Tibial nerve (tissue), 4 donors: ENCODE measurements at regions not wholly inside any gene's neighbourhood (a gene's known extent, or its start where the extent isn't known, plus 50 kb on each side); places are given as distances from the start of the nearest gene placed in this dataset.

Experiments used
- DNase-seq, 2 donors: peaks; one replicate each; pipeline ENCODE4 v3.0.0-alpha.2; 2019; ENCODE audit warnings: low spot score in 2 of 2
- H3K27ac ChIP-seq, 4 donors: fragments of 200-600 bp; sonication (generic) in 3 of 4; one replicate each; pipeline ENCODE4 v1.5.1; 2017 to 2019; ENCODE audit warnings: mild to moderate bottlenecking in 1 of 4
- H3K27me3 ChIP-seq, 2 donors: fragments of 200-600 bp; sonication (generic) in 1 of 2; one replicate each; pipeline versions ENCODE4 v1.5.1 to v1.6.0; 2017 to 2019
- H3K36me3 ChIP-seq, 3 donors: fragments of 200-600 bp; sonication (generic); one replicate each; pipeline ENCODE4 v1.5.1; 2018 to 2019
- H3K4me1 ChIP-seq, 4 donors: fragments of 200-600 bp; sonication (generic) in 3 of 4; one replicate each; pipeline ENCODE4 v1.5.1; 2017 to 2019
- H3K4me3 ChIP-seq, 4 donors: fragments of 200-600 bp; sonication (generic) in 3 of 4; one replicate each; pipeline ENCODE4 v1.5.1; 2017 to 2019; ENCODE audit warnings: mild to moderate bottlenecking in 1 of 4, moderate library complexity in 1 of 4
- H3K9me3 ChIP-seq, 4 donors: fragments of 200-600 bp; sonication (generic) in 3 of 4; one replicate each; pipeline ENCODE4 v1.5.1; 2017 to 2019
- CTCF ChIP-seq, 5 experiments: fragments of 200-600 bp in 3 of 5; fragments of 450-650 bp in 2 of 5; sonication (generic) in 3 of 5; IDR thresholded peaks; one replicate each; pipeline ENCODE4 v1.5.1; 2016 to 2019; ENCODE audit warnings: antibody characterized with exemption in 5 of 5, mild to moderate bottlenecking in 3 of 5, moderate library complexity in 2 of 5
- EP300 ChIP-seq, 2 donors: sonication (generic); formaldehyde crosslinking; IDR thresholded peaks; one replicate each; pipeline ENCODE4 v1.6.1; 2017; ENCODE audit warnings: antibody characterized with exemption in 2 of 2, mild to moderate bottlenecking in 1 of 2
- POLR2A ChIP-seq, 2 donors: fragments of 450-650 bp; IDR thresholded peaks; one replicate each; pipeline ENCODE4 v1.6.1; 2017; ENCODE audit warnings: antibody characterized with exemption in 2 of 2, mild to moderate bottlenecking in 2 of 2, moderate library complexity in 2 of 2
- WGBS, 2 donors: methylation state at CpG; one replicate each; pipeline ENCODE4 v1.1.5; 2018; 5-methylcytosine and 5-hydroxymethylcytosine counted together

- no peaks in the 10 kb centered on the region for H3K4me1 ChIP-seq
- no peak overlapping the region for H3K4me3 ChIP-seq
- H3K9me3 ChIP-seq = no peaks in the 10 kb centered on the region
- H3K27me3 ChIP-seq = no peaks in the 10 kb centered on the region
- no peak for DNase-seq
- H3K36me3 ChIP-seq = no peaks in the 10 kb centered on the region
- H3K27ac ChIP-seq = no peak overlapping the region
- no peak for TF ChIP-seq CTCF (IDR thresholded peaks at IDR 0.05)
- TF ChIP-seq POLR2A (IDR thresholded peaks at IDR 0.05) = no peak
- no peak for TF ChIP-seq EP300 (IDR thresholded peaks at IDR 0.05)
- WGBS, 2 donors = 92 to 94% methylated on average over 4 of the region's 4 CpGs
Measured at GRCh38 chr14:45619831-45620230, 366.8 kb upstream of the MIS18BP1 start.

GRCh38 chr14:45610318-45610717, 357.3 kb upstream of the MIS18BP1 start:
- no peak overlapping the region for H3K4me3 ChIP-seq
- DNase-seq = no peak
- no peaks in the 10 kb centered on the region for H3K36me3 ChIP-seq
- H3K9me3 ChIP-seq = no peaks in the 10 kb centered on the region
- 10 to 22% methylated on average over 1 of the region's 1 CpG for WGBS, 2 donors
- H3K4me1 ChIP-seq = no peaks in the 10 kb centered on the region
- H3K27me3 ChIP-seq = no peaks in the 10 kb centered on the region
- no peak for TF ChIP-seq CTCF (IDR thresholded peaks at IDR 0.05)
- no peak for TF ChIP-seq EP300 (IDR thresholded peaks at IDR 0.05)
- TF ChIP-seq POLR2A (IDR thresholded peaks at IDR 0.05) = no peak
- H3K27ac ChIP-seq = no peak overlapping the region

GRCh38 chr14:45587142-45587541, 334.1 kb upstream of the MIS18BP1 start:
- H3K27ac ChIP-seq = no peak overlapping the region
- DNase-seq = no peak
- peaks cover 0 to 28% (median 0%) of the 10 kb centered on the region in 4 donors for H3K9me3 ChIP-seq
- 62% methylated on average over 3 of the region's 3 CpGs for WGBS, 2 donors
- no peak overlapping the region for H3K4me3 ChIP-seq
- no peaks in the 10 kb centered on the region for H3K4me1 ChIP-seq
- H3K36me3 ChIP-seq = no peaks in the 10 kb centered on the region
- TF ChIP-seq POLR2A (IDR thresholded peaks at IDR 0.05) (no peak), EP300 (IDR thresholded peaks at IDR 0.05) (no peak), CTCF (IDR thresholded peaks at IDR 0.05) (no peak)
- H3K27me3 ChIP-seq = no peaks in the 10 kb centered on the region

- TF ChIP-seq CTCF (IDR thresholded peaks at IDR 0.05) = no peak
- TF ChIP-seq EP300 (IDR thresholded peaks at IDR 0.05) = no peak
- TF ChIP-seq POLR2A (IDR thresholded peaks at IDR 0.05) = no peak
- H3K9me3 ChIP-seq = no peaks in the 10 kb centered on the region
- H3K27ac ChIP-seq = no peak overlapping the region
- H3K4me1 ChIP-seq = no peaks in the 10 kb centered on the region
- no peaks in the 10 kb centered on the region for H3K36me3 ChIP-seq
- H3K4me3 ChIP-seq = no peak overlapping the region
- no peak for DNase-seq
- H3K27me3 ChIP-seq = no peaks in the 10 kb centered on the region
- 87% methylated on average over 5 of the region's 5 CpGs for WGBS, 2 donors
Measured at GRCh38 chr14:45559626-45560025, 306.6 kb upstream of the MIS18BP1 start.

- H3K36me3 ChIP-seq = no peaks in the 10 kb centered on the region
- no peak overlapping the region for H3K4me3 ChIP-seq
- no peak for DNase-seq
- no peaks in the 10 kb centered on the region for H3K9me3 ChIP-seq
- H3K4me1 ChIP-seq = no peaks in the 10 kb centered on the region
- no peak for TF ChIP-seq POLR2A (IDR thresholded peaks at IDR 0.05)
- no peak for TF ChIP-seq CTCF (IDR thresholded peaks at IDR 0.05)
- no peak for TF ChIP-seq EP300 (IDR thresholded peaks at IDR 0.05)
- H3K27me3 ChIP-seq = no peaks in the 10 kb centered on the region
- H3K27ac ChIP-seq = no peak overlapping the region
Measured at GRCh38 chr14:45558183-45558582, 305.2 kb upstream of the MIS18BP1 start.
